WTC11 (cell line): ENCODE measurements at regions not wholly inside any gene's neighbourhood (a gene's known extent, or its start where the extent isn't known, plus 50 kb on each side); places are given as distances from the start of the nearest gene placed in this dataset.

ENCODE experiments used
- ATAC-seq: fragments of 200-7000 bp; cut with Tn5 transposase; 2 replicates; pipeline ENCODE4 v1.10.0; 2021; ENCODE audit warnings: mild to moderate bottlenecking, moderate library complexity
- CTCF ChIA-PET: fragments of 300-600 bp; sonication (Branson Sonifier 250); formaldehyde crosslinking; loops from one replicate; lab custom pipeline; 2021; ENCODE audit warnings: antibody characterized with exemption; lab: Charles Lee
- POLR2A ChIA-PET: fragments of 350-600 bp; sonication (Branson Sonifier 250); formaldehyde crosslinking; loops from one replicate; lab custom pipeline; 2021; ENCODE audit warnings: antibody characterized with exemption; lab: Charles Lee
- DNase-seq: peaks from one replicate; pipeline ENCODE4 v3.0.0; 2021; ENCODE audit warnings: low spot score
- H3K27ac Mint-ChIP-seq: 2 replicates; pipeline ENCODE4 v1.8.0; 2021; ENCODE audit warnings: mixed read lengths
- H3K27me3 Mint-ChIP-seq: 2 replicates; pipeline ENCODE4 v1.8.0; 2021; ENCODE audit warnings: low read depth, mild to moderate bottlenecking, moderate library complexity, mixed read lengths
- H3K36me3 Mint-ChIP-seq: 2 replicates; pipeline ENCODE4 v1.8.0; 2021; ENCODE audit warnings: mixed read lengths
- H3K4me1 Mint-ChIP-seq: 2 replicates; pipeline ENCODE4 v1.8.0; 2022; ENCODE audit warnings: mixed read lengths
- H3K4me3 Mint-ChIP-seq: 2 replicates; pipeline ENCODE4 v1.8.0; 2021; ENCODE audit warnings: mild to moderate bottlenecking, moderate library complexity, mixed read lengths
- H3K9me3 Mint-ChIP-seq: 2 replicates; pipeline ENCODE4 v1.8.0; 2021; ENCODE audit warnings: mixed read lengths
- EMX1 ChIP-seq: fragments of 250-450 bp; sonication (Bioruptor Pico); IDR thresholded peaks from 2 replicates; pipeline ENCODE4 v1.8.0; 2021; ENCODE audit warnings: mild to moderate bottlenecking
- FOXK1 ChIP-seq: sonication (generic); formaldehyde crosslinking; IDR thresholded peaks from 2 replicates; pipeline ENCODE4 v1.8.0; 2022; ENCODE audit warnings: mild to moderate bottlenecking, moderate library complexity, missing genetic modification reagents
- HMGA2 ChIP-seq: fragments of 250-450 bp; sonication (Bioruptor Pico); IDR thresholded peaks from 2 replicates; pipeline ENCODE4 v1.4.0; 2021; ENCODE audit warnings: mild to moderate bottlenecking, moderate library complexity
- IRF2 ChIP-seq: sonication (generic); formaldehyde crosslinking; IDR thresholded peaks from 2 replicates; pipeline ENCODE4 v1.8.0; 2022; ENCODE audit warnings: low read depth, missing genetic modification reagents, borderline replicate concordance
- MYBL2 ChIP-seq: sonication (generic); formaldehyde crosslinking; IDR thresholded peaks from 2 replicates; pipeline ENCODE4 v1.8.1; 2023; ENCODE audit warnings: mild to moderate bottlenecking, moderate library complexity, missing genetic modification reagents
- NR2C2 ChIP-seq: sonication (generic); formaldehyde crosslinking; IDR thresholded peaks from 2 replicates; pipeline ENCODE4 v1.8.0; 2022; ENCODE audit warnings: mild to moderate bottlenecking, missing genetic modification reagents
- NR3C1 ChIP-seq: sonication (generic); formaldehyde crosslinking; conservative IDR thresholded peaks from 2 replicates; pipeline ENCODE4 v1.8.1; 2023; ENCODE audit warnings: low read depth, mild to moderate bottlenecking, missing genetic modification reagents
- ZBTB21 ChIP-seq: sonication (generic); formaldehyde crosslinking; IDR thresholded peaks from 2 replicates; pipeline ENCODE4 v1.8.1; 2023; ENCODE audit warnings: mild to moderate bottlenecking, missing genetic modification reagents, borderline replicate concordance
- ZNF263 ChIP-seq: sonication (generic); formaldehyde crosslinking; IDR thresholded peaks from 2 replicates; pipeline ENCODE4 v1.8.1; 2022; ENCODE audit warnings: low read depth, mild to moderate bottlenecking, moderate library complexity, missing genetic modification reagents
- ZNF396 ChIP-seq: fragments of 250-450 bp; sonication (Bioruptor Pico); IDR thresholded peaks from 2 replicates; pipeline ENCODE4 v1.8.0; 2021; ENCODE audit warnings: mild to moderate bottlenecking, moderate library complexity, borderline replicate concordance
- ZNF416 ChIP-seq: fragments of 250-450 bp; sonication (Bioruptor Pico); IDR thresholded peaks from 2 replicates; pipeline ENCODE4 v1.9.0; 2021; ENCODE audit warnings: mild to moderate bottlenecking, inconsistent platforms
- ZNF423 ChIP-seq: fragments of 250-450 bp; sonication (Bioruptor Pico); IDR thresholded peaks from 2 replicates; pipeline ENCODE4 v2.1.2; 2022; ENCODE audit warnings: mild to moderate bottlenecking, moderate library complexity
- TF ChIP-seq, protein P1 (sequence below): fragments of 250-450 bp; sonication (Bioruptor Pico); IDR thresholded peaks from 2 replicates; pipeline ENCODE4 v1.9.0; 2021; ENCODE audit warnings: mild to moderate bottlenecking
- TF ChIP-seq, protein P2 (sequence below): sonication (generic); formaldehyde crosslinking; IDR thresholded peaks from 2 replicates; pipeline ENCODE4 v1.8.0; 2022; ENCODE audit warnings: mild to moderate bottlenecking, missing genetic modification reagents
- TF ChIP-seq, protein P3 (sequence below): sonication (generic); formaldehyde crosslinking; IDR thresholded peaks from 2 replicates; pipeline ENCODE4 v1.8.0; 2022; ENCODE audit warnings: mild to moderate bottlenecking, missing genetic modification reagents
- TF ChIP-seq, protein P4 (sequence below): sonication (generic); formaldehyde crosslinking; IDR thresholded peaks from 2 replicates; pipeline ENCODE4 v1.8.1; 2022; ENCODE audit warnings: mild to moderate bottlenecking, missing genetic modification reagents, moderate library complexity, borderline replicate concordance
- TF ChIP-seq, protein P5 (sequence below): sonication (generic); formaldehyde crosslinking; IDR thresholded peaks from 2 replicates; pipeline ENCODE4 v1.8.0; 2022; ENCODE audit warnings: mild to moderate bottlenecking, missing genetic modification reagents
- TF ChIP-seq, protein P6 (sequence below): sonication (generic); formaldehyde crosslinking; IDR thresholded peaks from 2 replicates; pipeline ENCODE4 v1.8.1; 2023; ENCODE audit warnings: mild to moderate bottlenecking, missing genetic modification reagents

DNA sequence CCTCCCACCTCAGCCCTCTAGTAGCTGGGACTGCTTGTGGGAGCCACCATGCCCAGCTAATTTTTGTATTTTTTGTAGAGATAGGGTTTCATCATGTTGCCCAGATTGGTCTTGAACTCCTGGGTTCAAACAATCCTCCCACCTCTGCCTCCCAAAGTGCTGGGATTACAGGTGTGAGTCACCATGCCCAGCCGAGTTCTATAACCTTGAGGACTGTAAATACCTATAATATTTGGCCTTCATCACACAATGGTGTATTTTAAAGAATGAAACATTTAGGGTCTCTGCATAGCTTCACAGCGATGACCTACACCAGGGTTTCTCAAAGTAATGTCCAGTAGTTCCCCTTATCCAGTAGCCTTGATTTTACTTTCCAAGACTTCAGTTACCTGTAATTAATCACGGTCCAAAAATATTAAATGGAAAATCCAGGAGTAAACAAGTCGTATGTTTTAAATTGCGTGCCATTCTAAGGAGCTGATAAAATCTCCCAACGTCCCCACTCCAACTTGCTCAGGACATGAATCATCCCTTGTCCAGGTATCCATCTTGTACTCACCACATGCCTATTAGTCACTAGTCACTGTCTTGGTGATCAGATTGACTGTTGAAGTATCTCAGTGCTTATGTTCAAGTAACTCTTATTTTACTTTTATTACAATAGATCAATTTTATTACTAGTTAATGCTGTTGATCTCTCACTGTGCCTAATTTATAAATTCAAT is 368.2 kb downstream of the BTG1 start:
- H3K27ac Mint-ChIP-seq: no peak overlapping the region
- H3K4me1 Mint-ChIP-seq: peaks cover 8% of the 10 kb centered on the region; the same call in 1 of the 2 replicates
- H3K4me3 Mint-ChIP-seq: no peak overlapping the region
- DNase-seq: no peak
- no peak for TF ChIP-seq ZNF396
- TF ChIP-seq NR2C2 (CRISPR knock-in tag): no peak
- TF ChIP-seq NR3C1 (CRISPR knock-in tag): no peak
- TF ChIP-seq IRF2 (CRISPR knock-in tag): no peak
- no peak for TF ChIP-seq HMGA2 (CRISPR knock-in tag)
- no peak for TF ChIP-seq MYBL2
- TF ChIP-seq ZNF416 (CRISPR knock-in tag): no peak
- TF ChIP-seq, protein P1, sequence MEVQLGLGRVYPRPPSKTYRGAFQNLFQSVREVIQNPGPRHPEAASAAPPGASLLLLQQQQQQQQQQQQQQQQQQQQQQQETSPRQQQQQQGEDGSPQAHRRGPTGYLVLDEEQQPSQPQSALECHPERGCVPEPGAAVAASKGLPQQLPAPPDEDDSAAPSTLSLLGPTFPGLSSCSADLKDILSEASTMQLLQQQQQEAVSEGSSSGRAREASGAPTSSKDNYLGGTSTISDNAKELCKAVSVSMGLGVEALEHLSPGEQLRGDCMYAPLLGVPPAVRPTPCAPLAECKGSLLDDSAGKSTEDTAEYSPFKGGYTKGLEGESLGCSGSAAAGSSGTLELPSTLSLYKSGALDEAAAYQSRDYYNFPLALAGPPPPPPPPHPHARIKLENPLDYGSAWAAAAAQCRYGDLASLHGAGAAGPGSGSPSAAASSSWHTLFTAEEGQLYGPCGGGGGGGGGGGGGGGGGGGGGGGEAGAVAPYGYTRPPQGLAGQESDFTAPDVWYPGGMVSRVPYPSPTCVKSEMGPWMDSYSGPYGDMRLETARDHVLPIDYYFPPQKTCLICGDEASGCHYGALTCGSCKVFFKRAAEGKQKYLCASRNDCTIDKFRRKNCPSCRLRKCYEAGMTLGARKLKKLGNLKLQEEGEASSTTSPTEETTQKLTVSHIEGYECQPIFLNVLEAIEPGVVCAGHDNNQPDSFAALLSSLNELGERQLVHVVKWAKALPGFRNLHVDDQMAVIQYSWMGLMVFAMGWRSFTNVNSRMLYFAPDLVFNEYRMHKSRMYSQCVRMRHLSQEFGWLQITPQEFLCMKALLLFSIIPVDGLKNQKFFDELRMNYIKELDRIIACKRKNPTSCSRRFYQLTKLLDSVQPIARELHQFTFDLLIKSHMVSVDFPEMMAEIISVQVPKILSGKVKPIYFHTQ (CRISPR knock-in tag): no peak
- TF ChIP-seq, protein P2, sequence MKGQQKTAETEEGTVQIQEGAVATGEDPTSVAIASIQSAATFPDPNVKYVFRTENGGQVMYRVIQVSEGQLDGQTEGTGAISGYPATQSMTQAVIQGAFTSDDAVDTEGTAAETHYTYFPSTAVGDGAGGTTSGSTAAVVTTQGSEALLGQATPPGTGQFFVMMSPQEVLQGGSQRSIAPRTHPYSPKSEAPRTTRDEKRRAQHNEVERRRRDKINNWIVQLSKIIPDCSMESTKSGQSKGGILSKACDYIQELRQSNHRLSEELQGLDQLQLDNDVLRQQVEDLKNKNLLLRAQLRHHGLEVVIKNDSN: no peak
- peaks cover 3% of the 10 kb centered on the region for H3K9me3 Mint-ChIP-seq
- ChIA-PET POLR2A (no interaction called here), CTCF (no interaction called here)
- no peak for ATAC-seq
- no peaks in the 10 kb centered on the region for H3K27me3 Mint-ChIP-seq
- no peaks in the 10 kb centered on the region for H3K36me3 Mint-ChIP-seq

DNA sequence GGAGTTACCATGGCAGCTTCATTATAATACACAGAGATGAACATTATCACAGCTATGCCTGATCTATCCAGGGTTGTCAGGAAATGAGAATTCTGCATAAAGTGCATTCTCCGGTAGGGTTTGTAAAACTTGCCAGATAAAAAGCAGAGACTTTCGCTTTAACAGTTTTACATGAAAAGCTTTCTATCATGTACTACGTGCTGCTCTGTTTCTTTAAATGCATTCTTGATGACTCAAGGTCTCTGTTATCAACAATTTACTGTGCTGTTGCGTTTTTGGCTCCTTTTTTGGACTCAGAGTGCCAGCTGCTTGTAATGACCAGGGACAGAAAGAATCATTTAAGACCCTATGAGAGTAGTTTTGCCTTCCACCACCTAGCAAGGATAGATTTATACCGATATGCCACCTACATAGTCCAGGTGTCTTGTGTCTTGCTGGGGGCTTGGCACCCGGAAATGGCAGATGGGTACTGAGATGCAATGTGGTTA is 371.2 kb downstream of the BTG1 start:
- Mint-ChIP-seq H3K27me3 (no peaks in the 10 kb centered on the region), H3K4me3 (no peak overlapping the region), H3K9me3 (no peaks in the 10 kb centered on the region), H3K36me3 (no peaks in the 10 kb centered on the region), H3K4me1 (peaks cover 5% of the 10 kb centered on the region; the same call in 1 of the 2 replicates), H3K27ac (no peak overlapping the region)
- ATAC-seq (no peak), DNase-seq (no peak)
- CTCF ChIA-PET: no interaction called here
- POLR2A ChIA-PET: no interaction called here
- TF ChIP-seq ZNF416 (CRISPR knock-in tag) (no peak), ZNF263 (CRISPR knock-in tag) (no peak), ZNF423 (CRISPR knock-in tag) (no peak), EMX1 (CRISPR knock-in tag) (no peak), FOXK1 (CRISPR knock-in tag) (no peak), ZBTB21 (CRISPR knock-in tag) (no peak)
- TF ChIP-seq, protein P3, sequence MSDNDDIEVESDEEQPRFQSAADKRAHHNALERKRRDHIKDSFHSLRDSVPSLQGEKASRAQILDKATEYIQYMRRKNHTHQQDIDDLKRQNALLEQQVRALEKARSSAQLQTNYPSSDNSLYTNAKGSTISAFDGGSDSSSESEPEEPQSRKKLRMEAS (CRISPR knock-in tag): no peak
- TF ChIP-seq, protein P4, sequence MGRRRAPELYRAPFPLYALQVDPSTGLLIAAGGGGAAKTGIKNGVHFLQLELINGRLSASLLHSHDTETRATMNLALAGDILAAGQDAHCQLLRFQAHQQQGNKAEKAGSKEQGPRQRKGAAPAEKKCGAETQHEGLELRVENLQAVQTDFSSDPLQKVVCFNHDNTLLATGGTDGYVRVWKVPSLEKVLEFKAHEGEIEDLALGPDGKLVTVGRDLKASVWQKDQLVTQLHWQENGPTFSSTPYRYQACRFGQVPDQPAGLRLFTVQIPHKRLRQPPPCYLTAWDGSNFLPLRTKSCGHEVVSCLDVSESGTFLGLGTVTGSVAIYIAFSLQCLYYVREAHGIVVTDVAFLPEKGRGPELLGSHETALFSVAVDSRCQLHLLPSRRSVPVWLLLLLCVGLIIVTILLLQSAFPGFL: no peak
- TF ChIP-seq, protein P5, sequence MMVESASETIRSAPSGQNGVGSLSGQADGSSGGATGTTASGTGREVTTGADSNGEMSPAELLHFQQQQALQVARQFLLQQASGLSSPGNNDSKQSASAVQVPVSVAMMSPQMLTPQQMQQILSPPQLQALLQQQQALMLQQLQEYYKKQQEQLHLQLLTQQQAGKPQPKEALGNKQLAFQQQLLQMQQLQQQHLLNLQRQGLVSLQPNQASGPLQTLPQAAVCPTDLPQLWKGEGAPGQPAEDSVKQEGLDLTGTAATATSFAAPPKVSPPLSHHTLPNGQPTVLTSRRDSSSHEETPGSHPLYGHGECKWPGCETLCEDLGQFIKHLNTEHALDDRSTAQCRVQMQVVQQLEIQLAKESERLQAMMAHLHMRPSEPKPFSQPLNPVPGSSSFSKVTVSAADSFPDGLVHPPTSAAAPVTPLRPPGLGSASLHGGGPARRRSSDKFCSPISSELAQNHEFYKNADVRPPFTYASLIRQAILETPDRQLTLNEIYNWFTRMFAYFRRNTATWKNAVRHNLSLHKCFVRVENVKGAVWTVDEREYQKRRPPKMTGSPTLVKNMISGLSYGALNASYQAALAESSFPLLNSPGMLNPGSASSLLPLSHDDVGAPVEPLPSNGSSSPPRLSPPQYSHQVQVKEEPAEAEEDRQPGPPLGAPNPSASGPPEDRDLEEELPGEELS (CRISPR knock-in tag): no peak
- TF ChIP-seq, protein P6, sequence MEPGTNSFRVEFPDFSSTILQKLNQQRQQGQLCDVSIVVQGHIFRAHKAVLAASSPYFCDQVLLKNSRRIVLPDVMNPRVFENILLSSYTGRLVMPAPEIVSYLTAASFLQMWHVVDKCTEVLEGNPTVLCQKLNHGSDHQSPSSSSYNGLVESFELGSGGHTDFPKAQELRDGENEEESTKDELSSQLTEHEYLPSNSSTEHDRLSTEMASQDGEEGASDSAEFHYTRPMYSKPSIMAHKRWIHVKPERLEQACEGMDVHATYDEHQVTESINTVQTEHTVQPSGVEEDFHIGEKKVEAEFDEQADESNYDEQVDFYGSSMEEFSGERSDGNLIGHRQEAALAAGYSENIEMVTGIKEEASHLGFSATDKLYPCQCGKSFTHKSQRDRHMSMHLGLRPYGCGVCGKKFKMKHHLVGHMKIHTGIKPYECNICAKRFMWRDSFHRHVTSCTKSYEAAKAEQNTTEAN: no peak
